SK-N-SH (cell line): ENCODE measurements at regions not wholly inside any gene's neighbourhood (a gene's known extent, or its start where the extent isn't known, plus 50 kb on each side); places are given as distances from the start of the nearest gene placed in this dataset.

ENCODE experiments used
- EZH2phosphoT487 ChIP-seq: fragments of 200-600 bp; sonication (generic); IDR thresholded peaks from 2 replicates; pipeline ENCODE4 v1.6.1; 2017; ENCODE audit warnings: low read depth, mixed run types, mild to moderate bottlenecking, antibody characterized with exemption, moderate library complexity, borderline replicate concordance
- GABPA ChIP-seq: IDR thresholded peaks from 2 replicates; pipeline ENCODE4 v1.4.0; 2012; ENCODE audit warnings: low read depth, mild to moderate bottlenecking
- JUND ChIP-seq: IDR thresholded peaks from 2 replicates; pipeline ENCODE4 v1.4.0; 2012
- MXI1 ChIP-seq: IDR thresholded peaks from 2 replicates; pipeline ENCODE4 v1.6.1; 2012; ENCODE audit warnings: mild to moderate bottlenecking, low read depth, low read length, improper control_type of control experiment
- POLR2AphosphoS5 ChIP-seq: IDR thresholded peaks from 2 replicates; pipeline ENCODE4 v1.6.1; 2012; ENCODE audit warnings: low read depth, low read length
- REST ChIP-seq: IDR thresholded peaks from 2 replicates; pipeline ENCODE4 v1.6.1; 2012; ENCODE audit warnings: mild to moderate bottlenecking, low read depth, low read length, moderate library complexity
- RXRA ChIP-seq: IDR thresholded peaks from 2 replicates; pipeline ENCODE4 v1.4.0; 2012; ENCODE audit warnings: low read depth, mild to moderate bottlenecking, borderline replicate concordance
- TF ChIP-seq, protein P1 (sequence below): IDR thresholded peaks from 2 replicates; pipeline ENCODE4 v1.4.0; 2012; ENCODE audit warnings: low read depth
- TF ChIP-seq, protein P2 (sequence below): fragments of 200-600 bp; sonication (generic); IDR thresholded peaks from 2 replicates; pipeline ENCODE4 v1.6.1; 2017; ENCODE audit warnings: antibody characterized with exemption, mild to moderate bottlenecking, moderate library complexity
- TF ChIP-seq, protein P3 (sequence below): IDR thresholded peaks from 2 replicates; pipeline ENCODE4 v1.4.0; 2012; ENCODE audit warnings: low read depth, borderline replicate concordance

DNA sequence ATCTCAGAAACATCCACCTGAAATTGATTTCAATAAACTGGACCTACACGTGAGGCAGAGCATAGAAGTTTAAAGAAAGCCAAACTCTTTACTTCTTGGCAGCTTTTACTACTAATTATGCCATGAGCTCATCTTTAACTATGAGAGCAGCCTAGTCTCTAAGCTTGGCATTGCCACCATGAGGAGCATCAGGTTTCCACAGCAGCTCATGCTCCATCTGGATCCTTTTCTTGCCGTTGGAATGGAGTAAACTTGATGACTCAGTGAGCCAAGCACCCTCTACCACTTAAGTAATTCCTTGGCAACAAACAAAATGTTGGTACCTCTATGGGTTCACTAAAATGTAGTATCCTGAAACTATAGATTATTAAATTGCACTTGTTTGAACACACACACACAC, 583.2 kb downstream of the EPHA3 start:
- no peak for TF ChIP-seq RXRA
- TF ChIP-seq REST, result no peak
- TF ChIP-seq, protein P1, sequence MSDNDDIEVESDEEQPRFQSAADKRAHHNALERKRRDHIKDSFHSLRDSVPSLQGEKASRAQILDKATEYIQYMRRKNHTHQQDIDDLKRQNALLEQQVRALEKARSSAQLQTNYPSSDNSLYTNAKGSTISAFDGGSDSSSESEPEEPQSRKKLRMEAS, result no peak
- no peak for TF ChIP-seq POLR2AphosphoS5
- no peak for TF ChIP-seq JUND
- TF ChIP-seq, protein P2, sequence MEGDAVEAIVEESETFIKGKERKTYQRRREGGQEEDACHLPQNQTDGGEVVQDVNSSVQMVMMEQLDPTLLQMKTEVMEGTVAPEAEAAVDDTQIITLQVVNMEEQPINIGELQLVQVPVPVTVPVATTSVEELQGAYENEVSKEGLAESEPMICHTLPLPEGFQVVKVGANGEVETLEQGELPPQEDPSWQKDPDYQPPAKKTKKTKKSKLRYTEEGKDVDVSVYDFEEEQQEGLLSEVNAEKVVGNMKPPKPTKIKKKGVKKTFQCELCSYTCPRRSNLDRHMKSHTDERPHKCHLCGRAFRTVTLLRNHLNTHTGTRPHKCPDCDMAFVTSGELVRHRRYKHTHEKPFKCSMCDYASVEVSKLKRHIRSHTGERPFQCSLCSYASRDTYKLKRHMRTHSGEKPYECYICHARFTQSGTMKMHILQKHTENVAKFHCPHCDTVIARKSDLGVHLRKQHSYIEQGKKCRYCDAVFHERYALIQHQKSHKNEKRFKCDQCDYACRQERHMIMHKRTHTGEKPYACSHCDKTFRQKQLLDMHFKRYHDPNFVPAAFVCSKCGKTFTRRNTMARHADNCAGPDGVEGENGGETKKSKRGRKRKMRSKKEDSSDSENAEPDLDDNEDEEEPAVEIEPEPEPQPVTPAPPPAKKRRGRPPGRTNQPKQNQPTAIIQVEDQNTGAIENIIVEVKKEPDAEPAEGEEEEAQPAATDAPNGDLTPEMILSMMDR, result no peak
- TF ChIP-seq, protein P3, sequence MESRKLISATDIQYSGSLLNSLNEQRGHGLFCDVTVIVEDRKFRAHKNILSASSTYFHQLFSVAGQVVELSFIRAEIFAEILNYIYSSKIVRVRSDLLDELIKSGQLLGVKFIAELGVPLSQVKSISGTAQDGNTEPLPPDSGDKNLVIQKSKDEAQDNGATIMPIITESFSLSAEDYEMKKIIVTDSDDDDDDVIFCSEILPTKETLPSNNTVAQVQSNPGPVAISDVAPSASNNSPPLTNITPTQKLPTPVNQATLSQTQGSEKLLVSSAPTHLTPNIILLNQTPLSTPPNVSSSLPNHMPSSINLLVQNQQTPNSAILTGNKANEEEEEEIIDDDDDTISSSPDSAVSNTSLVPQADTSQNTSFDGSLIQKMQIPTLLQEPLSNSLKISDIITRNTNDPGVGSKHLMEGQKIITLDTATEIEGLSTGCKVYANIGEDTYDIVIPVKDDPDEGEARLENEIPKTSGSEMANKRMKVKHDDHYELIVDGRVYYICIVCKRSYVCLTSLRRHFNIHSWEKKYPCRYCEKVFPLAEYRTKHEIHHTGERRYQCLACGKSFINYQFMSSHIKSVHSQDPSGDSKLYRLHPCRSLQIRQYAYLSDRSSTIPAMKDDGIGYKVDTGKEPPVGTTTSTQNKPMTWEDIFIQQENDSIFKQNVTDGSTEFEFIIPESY, result no peak
- no peak for TF ChIP-seq GABPA
- no peak for TF ChIP-seq EZH2phosphoT487
- TF ChIP-seq MXI1, result no peak
